GM23338 (cell line): ENCODE measurements at regions not wholly inside any gene's neighbourhood (a gene's known extent, or its start where the extent isn't known, plus 50 kb on each side); places are given as distances from the start of the nearest gene placed in this dataset.

Source experiments
- ATAC-seq: fragments of 200-7000 bp; cut with Tn5 transposase; 3 replicates; pipeline ENCODE4 v1.9.1; 2020
- DNase-seq: peaks from one replicate; pipeline ENCODE4 v3.0.0-alpha.2; 2015; ENCODE audit warnings: low spot score
- H2AFZ ChIP-seq: fragments of 200-600 bp; sonication (generic); 2 replicates; pipeline ENCODE4 v1.8.0; 2016; ENCODE audit warnings: antibody characterized with exemption, mild to moderate bottlenecking, moderate library complexity
- H3F3A ChIP-seq: fragments of 200-600 bp; sonication (generic); replicated peaks from 2 replicates; pipeline ENCODE4 v1.8.0; 2017; ENCODE audit warnings: antibody characterized with exemption, mixed run types, low read depth
- H3K27ac ChIP-seq: fragments of 200-600 bp; sonication (generic); 2 replicates; pipeline ENCODE4 v1.6.1; 2016; ENCODE audit warnings: low read depth
- H3K27me3 ChIP-seq: fragments of 200-600 bp; sonication (generic); 2 replicates; pipeline ENCODE4 v1.8.0; 2016; ENCODE audit warnings: mild to moderate bottlenecking, mixed run types, moderate library complexity; ENCODE audit not compliant: insufficient read depth
- H3K36me3 ChIP-seq: fragments of 200-600 bp; sonication (generic); 2 replicates; pipeline ENCODE4 v1.8.0; 2016; ENCODE audit warnings: mild to moderate bottlenecking; ENCODE audit not compliant: insufficient read depth
- H3K4me1 ChIP-seq: fragments of 200-600 bp; sonication (generic); 2 replicates; pipeline ENCODE4 v1.8.0; 2016; ENCODE audit warnings: mild to moderate bottlenecking, moderate library complexity; ENCODE audit not compliant: insufficient read depth
- H3K4me2 ChIP-seq: fragments of 200-600 bp; sonication (generic); 2 replicates; pipeline ENCODE4 v1.7.1; 2017; ENCODE audit warnings: mixed run types
- H3K4me3 ChIP-seq: fragments of 200-600 bp; sonication (generic); 2 replicates; pipeline ENCODE4 v1.6.1; 2016; ENCODE audit warnings: mixed run types
- H3K79me2 ChIP-seq: fragments of 200-600 bp; sonication (generic); replicated peaks from 2 replicates; pipeline ENCODE4 v1.8.0; 2017; ENCODE audit warnings: mild to moderate bottlenecking; ENCODE audit not compliant: insufficient read depth
- H3K9me2 ChIP-seq: fragments of 200-600 bp; sonication (generic); 2 replicates; pipeline ENCODE4 v1.8.0; 2017; ENCODE audit not compliant: insufficient read depth
- H4K20me1 ChIP-seq: fragments of 200-600 bp; sonication (generic); replicated peaks from 2 replicates; pipeline ENCODE4 v1.8.0; 2017; ENCODE audit warnings: mild to moderate bottlenecking; ENCODE audit not compliant: insufficient read depth
- H3K27ac Mint-ChIP-seq: 2 replicates; pipeline ENCODE4 v1.8.0; 2020; ENCODE audit warnings: inconsistent platforms, mild to moderate bottlenecking, moderate library complexity, mixed read lengths
- H3K27me3 Mint-ChIP-seq: 3 replicates; pipeline ENCODE4 v1.8.0; 2022; ENCODE audit warnings: low read depth, mild to moderate bottlenecking, moderate library complexity, mixed read lengths, inconsistent platforms; ENCODE audit not compliant: insufficient read depth, poor library complexity
- H3K36me3 Mint-ChIP-seq: 3 replicates; pipeline ENCODE4 v1.8.0; 2021; ENCODE audit warnings: low read depth, mild to moderate bottlenecking, inconsistent platforms, moderate library complexity, mixed read lengths
- H3K4me1 Mint-ChIP-seq: 3 replicates; pipeline ENCODE4 v1.8.0; 2020; ENCODE audit warnings: mild to moderate bottlenecking, inconsistent platforms, mixed read lengths
- H3K4me3 Mint-ChIP-seq: 3 replicates; pipeline ENCODE4 v1.8.0; 2021; ENCODE audit warnings: moderate library complexity, mild to moderate bottlenecking, inconsistent platforms, mixed read lengths
- H3K9me3 Mint-ChIP-seq: 3 replicates; pipeline ENCODE4 v1.8.0; 2020; ENCODE audit warnings: moderate library complexity, mild to moderate bottlenecking, inconsistent platforms, mixed read lengths
- CREB1 ChIP-seq: fragments of 250-450 bp; sonication (Bioruptor Pico); IDR thresholded peaks from 2 replicates; pipeline ENCODE4 v1.5.0; 2020; ENCODE audit warnings: low read depth, mild to moderate bottlenecking, moderate library complexity
- CTCF ChIP-seq, 2 experiments: fragments of 200-600 bp in 1 of 2; sonication (generic) in 1 of 2; conservative IDR thresholded peaks; 2 replicates each; pipeline versions ENCODE4 v1.5.1 to v1.6.1; 2016 to 2017; ENCODE audit warnings: antibody characterized with exemption in 2 of 2, low read depth in 2 of 2, mild to moderate bottlenecking in 2 of 2, moderate library complexity in 1 of 2
- ETS1 ChIP-seq: IDR thresholded peaks from 2 replicates; pipeline ENCODE4 v1.6.1; 2016; ENCODE audit warnings: antibody characterized with exemption
- EZH2 ChIP-seq: fragments of 200-600 bp; sonication (generic); IDR thresholded peaks from one replicate; pipeline ENCODE4 v1.8.0; 2017; ENCODE audit warnings: antibody characterized with exemption, mild to moderate bottlenecking, low read depth; ENCODE audit not compliant: unreplicated experiment
- EZH2phosphoT487 ChIP-seq: fragments of 200-600 bp; sonication (generic); IDR thresholded peaks from one replicate; pipeline ENCODE4 v1.8.1; 2018; ENCODE audit warnings: antibody characterized with exemption; ENCODE audit not compliant: unreplicated experiment
- JUNB ChIP-seq: IDR thresholded peaks from one replicate; pipeline ENCODE4 v1.6.1; 2016; ENCODE audit warnings: antibody characterized with exemption; ENCODE audit not compliant: unreplicated experiment
- NANOG ChIP-seq: IDR thresholded peaks from 2 replicates; pipeline ENCODE4 v1.6.1; 2016; ENCODE audit warnings: antibody characterized with exemption, borderline replicate concordance
- POLR2AphosphoS5 ChIP-seq: IDR thresholded peaks from 2 replicates; pipeline ENCODE4 v1.6.1; 2016; ENCODE audit warnings: antibody characterized with exemption, low read depth
- REST ChIP-seq: IDR thresholded peaks from one replicate; pipeline ENCODE4 v1.6.1; 2018; ENCODE audit warnings: antibody characterized with exemption; ENCODE audit not compliant: unreplicated experiment
- STAT1 ChIP-seq: IDR thresholded peaks from one replicate; pipeline ENCODE4 v1.6.1; 2016; ENCODE audit warnings: antibody characterized with exemption; ENCODE audit not compliant: unreplicated experiment
- ZNF114 ChIP-seq: fragments of 250-450 bp; sonication (Bioruptor Pico); IDR thresholded peaks from 2 replicates; pipeline ENCODE4 v1.5.0; 2020; ENCODE audit warnings: mild to moderate bottlenecking, moderate library complexity
- ZNF331 ChIP-seq: fragments of 250-450 bp; sonication (Bioruptor Pico); IDR thresholded peaks from 2 replicates; pipeline ENCODE4 v1.5.0; 2020; ENCODE audit warnings: low read depth, mild to moderate bottlenecking, moderate library complexity
- ZNF462 ChIP-seq: fragments of 250-450 bp; sonication (Bioruptor Pico); IDR thresholded peaks from 2 replicates; pipeline ENCODE4 v1.5.0; 2020; ENCODE audit warnings: mild to moderate bottlenecking, moderate library complexity

- no peaks in the 10 kb centered on the region for H3K9me2 ChIP-seq
- no peaks in the 10 kb centered on the region for H3K36me3 ChIP-seq
- Mint-ChIP-seq H3K36me3 (no peaks in the 10 kb centered on the region), H3K27me3 (no peaks in the 10 kb centered on the region), H3K4me3 (no peak overlapping the region), H3K27ac (no peak overlapping the region), H3K9me3 (no peaks in the 10 kb centered on the region), H3K4me1 (peaks cover 4% of the 10 kb centered on the region)
- no peak for ATAC-seq
- H3K27ac ChIP-seq = no peak overlapping the region
- TF ChIP-seq ETS1 (no peak), EZH2phosphoT487 (no peak), EZH2 (no peak), NANOG (no peak), STAT1 (no peak), JUNB (no peak), ZNF462 (CRISPR knock-in tag) (no peak), REST (no peak), CTCF (conservative IDR thresholded peaks at IDR 0.05; ENCODE audit: low read depth in 2 of 2) (no peak), CREB1 (CRISPR knock-in tag) (no peak), ZNF331 (CRISPR knock-in tag) (no peak), ZNF114 (CRISPR knock-in tag) (no peak), POLR2AphosphoS5 (no peak)
- H3K4me1 ChIP-seq = peaks cover 7% of the 10 kb centered on the region; the same call in 1 of the 2 replicates
- no peaks in the 10 kb centered on the region for H4K20me1 ChIP-seq
- no peak overlapping the region for H2AFZ ChIP-seq
- no peaks in the 10 kb centered on the region for H3K79me2 ChIP-seq
- DNase-seq = no peak
- no peak overlapping the region for H3K4me3 ChIP-seq
- no peaks in the 10 kb centered on the region for H3F3A ChIP-seq
- H3K4me2 ChIP-seq = no peak overlapping the region
- H3K27me3 ChIP-seq = no peaks in the 10 kb centered on the region
Observed at GRCh38 chr4:81609844-81610243, 138.1 kb upstream of the RASGEF1B start.
